ENCODE measurements at regions not wholly inside any gene's neighbourhood (a gene's known extent, or its start where the extent isn't known, plus 50 kb on each side); places are given as distances from the start of the nearest gene placed in this dataset.

GRCh38 chr15:95839367-95839782, 491.1 kb upstream of the NR2F2 start:
- TF ChIP-seq CTCF (IDR thresholded peaks at IDR 0.05) (no peak), POLR2AphosphoS5 (IDR thresholded peaks at IDR 0.05) (no peak), POLR2A (IDR thresholded peaks at IDR 0.05) (no peak)
